ENCODE measurements at regions not wholly inside any gene's neighbourhood (a gene's known extent, or its start where the extent isn't known, plus 50 kb on each side); places are given as distances from the start of the nearest gene placed in this dataset.
"Not testable (repeated sequence)": the region's sequence is repeated elsewhere in the genome, so short reads cannot be mapped to it uniquely, and the experiment has no call there.

DNA sequence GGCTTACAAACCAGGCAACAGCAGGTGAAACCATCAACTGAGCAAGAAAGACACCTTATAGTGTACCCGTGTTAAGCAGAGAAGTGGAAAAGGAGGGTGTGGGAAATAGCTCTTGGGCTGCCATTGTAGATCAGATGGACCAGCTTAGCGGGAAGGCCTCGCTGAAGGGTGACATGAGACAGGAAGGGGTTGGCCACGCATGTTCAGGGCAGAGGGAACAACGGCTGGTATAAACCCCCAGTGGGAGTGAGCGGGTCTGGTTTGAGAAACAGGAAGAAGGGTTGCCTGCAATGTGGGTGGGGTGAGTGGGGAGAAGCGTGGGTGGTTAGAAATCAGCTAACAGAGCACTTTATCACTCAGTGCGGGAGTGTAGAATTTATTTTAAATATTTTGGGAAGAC lies 852.6 kb downstream of the RPIA start:
- not testable (repeated sequence) for TF ChIP-seq POLR2AphosphoS5, EP300, POLR2A (IDR thresholded peaks at IDR 0.05)
